ENCODE measurements at regions not wholly inside any gene's neighbourhood (a gene's known extent, or its start where the extent isn't known, plus 50 kb on each side); places are given as distances from the start of the nearest gene placed in this dataset.
"Not testable (repeated sequence)": the region's sequence is repeated elsewhere in the genome, so short reads cannot be mapped to it uniquely, and the experiment has no call there.

DNA sequence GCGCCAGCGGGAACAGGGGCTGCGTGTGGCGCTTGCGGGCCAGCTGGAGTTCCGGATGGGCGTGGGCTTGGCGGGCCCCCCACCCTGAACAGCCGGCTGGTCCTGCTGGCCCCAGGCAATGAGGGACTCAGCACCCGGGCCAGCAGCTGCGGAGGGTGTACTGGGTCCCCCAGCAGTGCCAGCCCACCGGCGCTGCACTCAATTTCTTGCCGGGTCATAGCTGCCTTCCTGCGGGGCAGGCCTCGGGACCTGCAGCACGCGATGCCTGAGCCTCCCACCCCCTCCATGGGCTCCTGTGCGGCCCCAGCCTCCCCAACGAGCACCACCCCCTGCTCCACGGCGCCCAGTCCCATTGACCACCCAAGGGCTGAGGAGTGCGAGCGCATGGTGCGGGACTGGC, 855.2 kb upstream of the IGFBP7 start:
- H3K27me3 ChIP-seq (ENCODE audit: control insufficient read depth in 1 of 2, insufficient read depth in 2 of 2, low read length in 2 of 2); H3K4me3 ChIP-seq (ENCODE audit: low read depth in 1 of 2, low read length in 2 of 2); H3K9me3 ChIP-seq (ENCODE audit: low read length); H3K36me3 ChIP-seq (ENCODE audit: insufficient read depth, low read length); H3K4me1 ChIP-seq (ENCODE audit: insufficient read depth, low read length); H3K9ac ChIP-seq (ENCODE audit: low read length); H3K27ac ChIP-seq (ENCODE audit: low read depth, low read length): not testable (repeated sequence)

DNA sequence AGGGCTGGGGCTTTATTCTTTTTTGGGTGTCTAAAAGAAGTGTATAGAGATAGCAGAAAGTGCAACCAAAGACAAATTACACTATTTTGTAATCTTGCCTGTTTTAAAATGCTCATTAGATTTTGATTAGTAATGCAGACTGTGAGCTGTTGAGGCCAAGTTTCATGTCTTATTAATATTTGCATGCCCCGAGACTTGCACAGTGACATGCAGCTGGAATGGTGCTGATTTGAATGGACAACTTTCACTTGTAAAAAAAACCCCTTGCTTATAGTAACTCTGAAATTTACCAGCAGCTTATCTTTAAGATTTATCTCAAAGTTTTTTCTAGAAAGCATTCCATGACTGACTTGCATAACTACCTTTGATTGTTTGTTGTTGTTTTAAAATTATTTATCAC, 835.1 kb upstream of the IGFBP7 start:
- no peaks in the 10 kb centered on the region for H3K36me3 ChIP-seq (ENCODE audit: insufficient read depth, low read length)
- no peaks in the 10 kb centered on the region for H3K9me3 ChIP-seq (ENCODE audit: low read length)
- no peaks in the 10 kb centered on the region for H3K4me1 ChIP-seq (ENCODE audit: insufficient read depth, low read length)
- no peak overlapping the region for H3K9ac ChIP-seq (ENCODE audit: low read length)
- H3K4me3 ChIP-seq (ENCODE audit: low read depth in 1 of 2, low read length in 2 of 2), result no peak overlapping the region
- no peak overlapping the region for H3K27ac ChIP-seq (ENCODE audit: low read depth, low read length)
- no peaks in the 10 kb centered on the region for H3K27me3 ChIP-seq (ENCODE audit: control insufficient read depth in 1 of 2, insufficient read depth in 2 of 2, low read length in 2 of 2)

DNA sequence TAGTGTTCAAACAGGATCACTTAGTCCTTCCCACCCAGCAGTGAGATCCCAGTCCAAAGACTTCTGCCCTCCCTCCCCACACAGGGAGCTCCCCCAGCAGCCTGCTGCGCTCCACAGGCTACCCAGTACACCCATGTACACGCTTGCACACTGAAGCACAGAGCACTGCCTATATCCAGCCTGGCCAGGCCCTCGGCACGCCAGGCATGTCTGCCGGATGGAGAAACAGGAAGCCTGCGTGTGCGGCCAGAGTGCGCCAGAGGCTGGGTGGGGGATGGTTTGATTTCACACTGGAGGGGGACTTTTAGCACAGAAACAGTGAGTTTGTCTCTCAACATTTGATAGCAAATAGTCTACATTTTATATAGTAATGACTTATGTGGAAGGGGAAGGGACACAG, 833.5 kb upstream of the IGFBP7 start:
- Histone ChIP-seq H3K9ac (ENCODE audit: low read length) (no peak overlapping the region), H3K36me3 (ENCODE audit: insufficient read depth, low read length) (no peaks in the 10 kb centered on the region), H3K9me3 (ENCODE audit: low read length) (no peaks in the 10 kb centered on the region)

DNA sequence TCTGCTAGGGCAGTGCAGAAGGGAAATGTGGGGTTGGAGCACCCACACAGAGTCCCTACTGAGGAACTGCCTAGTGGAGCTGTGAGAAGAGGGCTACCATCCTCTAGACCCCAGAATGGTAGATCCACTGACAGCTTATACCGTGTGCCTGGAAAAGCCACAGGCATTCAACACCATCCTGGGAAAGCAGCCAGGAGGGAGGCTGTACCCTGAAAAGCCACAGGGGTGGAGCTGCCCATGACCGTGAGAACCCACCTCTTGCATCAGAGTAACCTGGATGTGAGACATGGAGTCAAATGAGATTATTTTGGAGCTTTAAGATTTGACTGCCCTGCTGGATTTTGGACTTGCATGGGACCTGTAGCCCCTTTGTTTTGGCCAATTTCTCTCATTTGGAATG, 827.1 kb upstream of the IGFBP7 start:
- H3K27me3 ChIP-seq (ENCODE audit: control insufficient read depth in 1 of 2, insufficient read depth in 2 of 2, low read length in 2 of 2); H3K9ac ChIP-seq (ENCODE audit: low read length); H3K36me3 ChIP-seq (ENCODE audit: insufficient read depth, low read length); H3K9me3 ChIP-seq (ENCODE audit: low read length); H3K27ac ChIP-seq (ENCODE audit: low read depth, low read length); H3K4me1 ChIP-seq (ENCODE audit: insufficient read depth, low read length); H3K4me3 ChIP-seq (ENCODE audit: low read depth in 1 of 2, low read length in 2 of 2): not testable (repeated sequence)

More for the DNA sequence above, 833.5 kb upstream of the IGFBP7 start:
- H3K27ac ChIP-seq (ENCODE audit: low read depth, low read length), result no peak overlapping the region
- no peaks in the 10 kb centered on the region for H3K27me3 ChIP-seq (ENCODE audit: control insufficient read depth in 1 of 2, insufficient read depth in 2 of 2, low read length in 2 of 2)
- H3K4me1 ChIP-seq (ENCODE audit: insufficient read depth, low read length), result no peaks in the 10 kb centered on the region
- H3K4me3 ChIP-seq (ENCODE audit: low read depth in 1 of 2, low read length in 2 of 2), result no peak overlapping the region

- H3K27me3 ChIP-seq (ENCODE audit: control insufficient read depth in 1 of 2, insufficient read depth in 2 of 2, low read length in 2 of 2), result no peaks in the 10 kb centered on the region
- no peak overlapping the region for H3K4me3 ChIP-seq (ENCODE audit: low read depth in 1 of 2, low read length in 2 of 2)
- H3K9me3 ChIP-seq (ENCODE audit: low read length), result no peaks in the 10 kb centered on the region
- no peak overlapping the region for H3K9ac ChIP-seq (ENCODE audit: low read length)
- no peaks in the 10 kb centered on the region for H3K36me3 ChIP-seq (ENCODE audit: insufficient read depth, low read length)
- H3K27ac ChIP-seq (ENCODE audit: low read depth, low read length), result no peak overlapping the region
- H3K4me1 ChIP-seq (ENCODE audit: insufficient read depth, low read length), result no peaks in the 10 kb centered on the region
Observed at GRCh38 chr4:57926311-57926710, 816.1 kb upstream of the IGFBP7 start.

- Histone ChIP-seq H3K27ac (ENCODE audit: low read depth, low read length) (no peak overlapping the region), H3K36me3 (ENCODE audit: insufficient read depth, low read length) (no peaks in the 10 kb centered on the region), H3K27me3 (ENCODE audit: control insufficient read depth in 1 of 2, insufficient read depth in 2 of 2, low read length in 2 of 2) (no peaks in the 10 kb centered on the region), H3K9ac (ENCODE audit: low read length) (no peak overlapping the region), H3K4me3 (ENCODE audit: low read depth in 1 of 2, low read length in 2 of 2) (no peak overlapping the region), H3K4me1 (ENCODE audit: insufficient read depth, low read length) (no peaks in the 10 kb centered on the region), H3K9me3 (ENCODE audit: low read length) (no peaks in the 10 kb centered on the region)
Observed at GRCh38 chr4:57924951-57925350, 814.8 kb upstream of the IGFBP7 start.

- Histone ChIP-seq H3K36me3 (ENCODE audit: insufficient read depth, low read length) (no peaks in the 10 kb centered on the region), H3K27ac (ENCODE audit: low read depth, low read length) (no peak overlapping the region), H3K4me3 (ENCODE audit: low read depth in 1 of 2, low read length in 2 of 2) (no peak overlapping the region), H3K9ac (ENCODE audit: low read length) (no peak overlapping the region), H3K9me3 (ENCODE audit: low read length) (no peaks in the 10 kb centered on the region), H3K27me3 (ENCODE audit: control insufficient read depth in 1 of 2, insufficient read depth in 2 of 2, low read length in 2 of 2) (no peaks in the 10 kb centered on the region), H3K4me1 (ENCODE audit: insufficient read depth, low read length) (no peaks in the 10 kb centered on the region)
Observed at GRCh38 chr4:57916479-57916878, 806.3 kb upstream of the IGFBP7 start.

DNA sequence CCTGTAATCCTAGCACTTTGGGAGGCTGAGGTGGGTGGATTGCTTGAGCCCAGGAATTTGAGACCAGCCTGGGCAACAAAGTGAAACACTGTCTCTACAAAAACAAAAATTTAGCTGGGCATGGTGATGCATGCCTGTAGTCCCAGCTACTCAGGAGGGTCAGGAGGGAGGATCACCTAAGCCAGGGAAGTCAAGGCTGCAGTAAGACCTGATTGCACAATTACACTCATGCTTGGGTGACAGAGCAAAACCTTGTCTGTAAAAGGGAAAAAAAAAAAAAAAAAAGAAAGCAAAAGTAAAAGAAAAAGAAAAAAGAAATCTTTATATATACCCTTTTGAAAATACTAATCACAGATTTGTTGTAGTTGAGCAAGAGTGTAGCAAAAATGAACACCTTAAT, 801.0 kb upstream of the IGFBP7 start:
- no peak overlapping the region for H3K4me3 ChIP-seq (ENCODE audit: low read depth in 1 of 2, low read length in 2 of 2)

GRCh38 chr4:57910151-57910550, 800.0 kb upstream of the IGFBP7 start:
- no peaks in the 10 kb centered on the region for H3K4me1 ChIP-seq (ENCODE audit: insufficient read depth, low read length)
- H3K4me3 ChIP-seq (ENCODE audit: low read depth in 1 of 2, low read length in 2 of 2), result no peak overlapping the region
- H3K27ac ChIP-seq (ENCODE audit: low read depth, low read length), result no peak overlapping the region
- H3K9me3 ChIP-seq (ENCODE audit: low read length), result no peaks in the 10 kb centered on the region
- H3K27me3 ChIP-seq (ENCODE audit: control insufficient read depth in 1 of 2, insufficient read depth in 2 of 2, low read length in 2 of 2), result no peaks in the 10 kb centered on the region
- no peak overlapping the region for H3K9ac ChIP-seq (ENCODE audit: low read length)
- no peaks in the 10 kb centered on the region for H3K36me3 ChIP-seq (ENCODE audit: insufficient read depth, low read length)

More for the DNA sequence above, 801.0 kb upstream of the IGFBP7 start:
- Histone ChIP-seq H3K27ac (ENCODE audit: low read depth, low read length) (no peak overlapping the region), H3K27me3 (ENCODE audit: control insufficient read depth in 1 of 2, insufficient read depth in 2 of 2, low read length in 2 of 2) (no peaks in the 10 kb centered on the region), H3K36me3 (ENCODE audit: insufficient read depth, low read length) (no peaks in the 10 kb centered on the region), H3K4me1 (ENCODE audit: insufficient read depth, low read length) (no peaks in the 10 kb centered on the region), H3K9ac (ENCODE audit: low read length) (no peak overlapping the region), H3K9me3 (ENCODE audit: low read length) (no peaks in the 10 kb centered on the region)

DNA sequence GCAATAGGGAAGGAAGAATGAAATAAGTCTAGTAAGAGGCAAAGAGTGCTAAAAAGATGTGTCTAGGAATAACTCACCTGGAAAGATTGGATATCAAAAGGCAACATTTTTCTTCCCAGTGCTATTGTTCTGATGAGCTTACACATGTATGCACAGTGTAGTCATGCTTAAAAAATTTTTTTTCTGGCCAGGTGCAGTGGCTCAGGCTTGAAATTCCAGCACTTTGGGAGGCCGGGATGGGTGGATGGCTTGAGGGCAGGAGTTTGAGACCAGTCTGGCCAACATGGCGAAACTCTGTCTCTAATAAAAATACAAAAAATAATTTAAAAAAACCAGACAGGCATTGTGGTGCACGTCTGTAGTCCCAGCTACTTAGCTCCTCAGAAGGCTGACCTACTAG, 795.8 kb upstream of the IGFBP7 start:
- H3K36me3 ChIP-seq (ENCODE audit: insufficient read depth, low read length), result no peaks in the 10 kb centered on the region

DNA sequence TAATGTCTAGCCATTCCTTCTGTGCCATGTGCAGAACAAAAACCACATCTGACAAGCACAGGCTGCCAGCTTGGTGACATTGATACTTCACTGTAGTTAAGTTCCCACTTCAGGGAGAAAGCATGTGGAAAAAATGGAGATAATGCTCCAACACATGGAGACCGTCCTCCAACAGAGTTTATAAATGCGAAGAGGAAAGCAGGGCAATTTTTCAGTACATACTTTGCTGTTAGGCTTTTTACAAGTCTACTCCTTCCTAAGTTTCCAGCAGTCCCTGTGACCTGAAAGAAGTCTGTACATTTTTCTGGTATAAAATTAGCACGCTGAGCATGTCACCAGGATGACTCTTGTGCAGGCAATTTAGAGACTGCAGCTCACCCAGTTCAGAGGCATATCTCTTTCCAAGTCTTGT, 766.9 kb upstream of the IGFBP7 start:
- Histone ChIP-seq H3K36me3 (ENCODE audit: insufficient read depth, low read length) (no peaks in the 10 kb centered on the region), H3K9ac (ENCODE audit: low read length) (no peak overlapping the region), H3K4me1 (ENCODE audit: insufficient read depth, low read length) (no peaks in the 10 kb centered on the region), H3K27ac (ENCODE audit: low read depth, low read length) (no peak overlapping the region), H3K4me3 (ENCODE audit: low read depth in 1 of 2, low read length in 2 of 2) (no peak overlapping the region), H3K9me3 (ENCODE audit: low read length) (no peaks in the 10 kb centered on the region), H3K27me3 (ENCODE audit: control insufficient read depth in 1 of 2, insufficient read depth in 2 of 2, low read length in 2 of 2) (no peaks in the 10 kb centered on the region)

More for the DNA sequence above, 795.8 kb upstream of the IGFBP7 start:
- no peaks in the 10 kb centered on the region for H3K27me3 ChIP-seq (ENCODE audit: control insufficient read depth in 1 of 2, insufficient read depth in 2 of 2, low read length in 2 of 2)
- no peaks in the 10 kb centered on the region for H3K4me1 ChIP-seq (ENCODE audit: insufficient read depth, low read length)
- H3K4me3 ChIP-seq (ENCODE audit: low read depth in 1 of 2, low read length in 2 of 2), result no peak overlapping the region
- no peaks in the 10 kb centered on the region for H3K9me3 ChIP-seq (ENCODE audit: low read length)
- H3K9ac ChIP-seq (ENCODE audit: low read length), result no peak overlapping the region
- H3K27ac ChIP-seq (ENCODE audit: low read depth, low read length), result no peak overlapping the region

DNA sequence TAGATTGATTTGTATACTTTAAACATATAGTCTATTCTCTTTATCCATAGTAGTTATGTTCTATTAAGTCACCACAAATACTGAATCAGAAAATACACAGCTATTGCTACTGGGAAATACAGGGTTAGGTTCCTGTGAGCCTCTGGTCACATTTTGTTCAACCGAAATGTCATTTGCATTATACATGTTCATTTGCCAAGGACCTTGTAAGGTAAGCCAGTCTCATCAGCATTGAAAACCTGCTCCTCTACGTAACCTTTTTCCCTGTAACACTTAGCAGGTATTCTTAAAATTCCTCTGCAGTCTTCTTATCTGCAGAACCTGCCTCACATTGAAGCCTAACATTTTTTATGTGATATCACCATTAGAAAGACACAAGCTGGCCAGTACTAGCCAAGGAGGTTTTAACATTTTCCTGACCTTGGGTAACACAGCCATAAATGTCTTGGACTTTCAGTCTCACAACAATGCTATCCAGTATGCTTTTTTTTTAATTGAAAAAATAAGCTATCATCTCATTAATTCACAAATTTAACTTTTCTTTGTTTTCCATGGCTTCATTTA, 765.7 kb upstream of the IGFBP7 start:
- Histone ChIP-seq H3K36me3 (ENCODE audit: insufficient read depth, low read length) (no peaks in the 10 kb centered on the region), H3K4me3 (ENCODE audit: low read depth in 1 of 2, low read length in 2 of 2) (no peak overlapping the region), H3K9me3 (ENCODE audit: low read length) (no peaks in the 10 kb centered on the region), H3K4me1 (ENCODE audit: insufficient read depth, low read length) (no peaks in the 10 kb centered on the region), H3K27ac (ENCODE audit: low read depth, low read length) (no peak overlapping the region), H3K27me3 (ENCODE audit: control insufficient read depth in 1 of 2, insufficient read depth in 2 of 2, low read length in 2 of 2) (no peaks in the 10 kb centered on the region), H3K9ac (ENCODE audit: low read length) (no peak overlapping the region)

Measured in muscle layer of colon (tissue), 2 donors.